Activated T-helper 1 cell treated with anti-CD3 and anti-CD28 coated beads, Interleukin-2, amount 50 U/mL, for 16 hours (primary cell): ENCODE measurements at regions not wholly inside any gene's neighbourhood (a gene's known extent, or its start where the extent isn't known, plus 50 kb on each side); places are given as distances from the start of the nearest gene placed in this dataset.
"Not testable (repeated sequence)": the region's sequence is repeated elsewhere in the genome, so short reads cannot be mapped to it uniquely, and the experiment has no call there.

ENCODE experiments used
- DNase-seq, 2 donors: peaks; one replicate each; pipeline ENCODE4 v3.0.0-alpha.2; 2020; ENCODE audit warnings: low read depth in 1 of 2, low spot score in 1 of 2

GRCh38 chr9:7479300-7479699 is 320.3 kb downstream of the DMAC1 start:
- no peak for DNase-seq

- DNase-seq = no peak
These were observed 320.9 kb downstream of the DMAC1 start for GRCh38 chr9:7478646-7479045.

DNA sequence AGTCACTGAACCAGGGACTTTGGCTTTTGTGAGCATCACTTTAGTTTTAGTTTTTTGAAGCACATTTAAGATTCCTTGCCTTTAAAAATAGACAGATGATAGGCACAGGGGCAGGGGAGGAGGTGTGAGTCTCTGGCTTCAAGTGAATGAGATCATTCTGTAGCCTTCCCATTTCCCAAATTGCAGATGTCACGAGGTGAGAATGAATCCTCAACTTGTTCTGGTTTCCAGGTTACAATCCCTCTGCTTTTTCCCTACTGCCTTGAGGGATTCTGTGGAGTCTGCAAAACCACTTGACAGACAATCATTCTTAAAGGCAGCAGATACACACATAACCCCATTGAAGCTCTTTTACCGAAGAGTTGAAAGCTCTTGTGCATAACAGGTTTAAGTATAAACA is 332.4 kb downstream of the DMAC1 start:
- no peak for DNase-seq

GRCh38 chr9:7461791-7462190 is 337.8 kb downstream of the DMAC1 start:
- no peak for DNase-seq

GRCh38 chr9:7456793-7457530 is 342.6 kb downstream of the DMAC1 start:
- no peak for DNase-seq

DNA sequence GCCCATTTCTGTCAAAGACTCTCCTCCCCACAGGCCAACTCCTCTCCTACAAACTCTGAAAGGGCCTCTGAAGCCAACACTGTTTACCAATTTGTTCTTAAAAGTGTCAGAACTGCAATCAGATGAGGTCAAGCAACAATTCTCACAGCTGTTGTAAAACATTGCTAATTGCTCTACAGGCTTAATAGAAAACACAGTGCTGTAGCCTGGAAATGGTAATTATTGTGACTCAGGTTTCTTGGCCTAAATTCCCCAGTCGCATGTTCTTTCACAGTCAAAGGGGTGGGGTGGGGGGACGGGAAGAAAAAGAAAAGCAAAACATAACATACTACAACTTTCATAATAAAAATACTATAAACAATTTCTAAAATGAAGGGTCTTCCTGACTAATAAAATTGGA is 343.2 kb downstream of the DMAC1 start:
- no peak for DNase-seq

GRCh38 chr9:7454624-7455023 is 345.0 kb downstream of the DMAC1 start:
- no peak for DNase-seq

- no peak for DNase-seq
These were observed 347.2 kb downstream of the DMAC1 start for GRCh38 chr9:7452378-7452777.

DNA sequence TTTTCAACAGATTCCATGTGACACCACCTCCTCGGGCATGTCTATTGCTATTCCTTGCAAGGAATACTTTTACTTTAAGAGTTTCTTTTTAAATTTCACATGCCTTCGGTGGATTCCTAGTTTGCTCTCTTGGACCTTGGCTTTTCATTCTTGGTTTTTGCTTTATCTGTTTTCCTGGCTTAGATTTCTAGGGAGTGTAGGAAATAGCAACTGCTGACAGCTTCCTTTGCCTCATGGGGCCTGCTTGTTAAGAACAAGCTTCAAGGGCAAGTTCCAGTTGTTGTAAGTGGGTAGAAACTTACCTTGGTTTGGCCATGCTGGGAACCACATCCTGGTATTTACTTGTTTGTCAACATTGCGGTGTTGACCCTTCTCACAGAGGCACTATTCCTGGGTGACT is 348.5 kb downstream of the DMAC1 start:
- DNase-seq = no peak

GRCh38 chr9:7443541-7443940 is 356.0 kb downstream of the DMAC1 start:
- DNase-seq = no peak

GRCh38 chr9:7439355-7439995 is 360.1 kb downstream of the DMAC1 start:
- no peak for DNase-seq

- DNase-seq = no peak
These were observed 362.8 kb downstream of the DMAC1 start for GRCh38 chr9:7436754-7437153.

DNA sequence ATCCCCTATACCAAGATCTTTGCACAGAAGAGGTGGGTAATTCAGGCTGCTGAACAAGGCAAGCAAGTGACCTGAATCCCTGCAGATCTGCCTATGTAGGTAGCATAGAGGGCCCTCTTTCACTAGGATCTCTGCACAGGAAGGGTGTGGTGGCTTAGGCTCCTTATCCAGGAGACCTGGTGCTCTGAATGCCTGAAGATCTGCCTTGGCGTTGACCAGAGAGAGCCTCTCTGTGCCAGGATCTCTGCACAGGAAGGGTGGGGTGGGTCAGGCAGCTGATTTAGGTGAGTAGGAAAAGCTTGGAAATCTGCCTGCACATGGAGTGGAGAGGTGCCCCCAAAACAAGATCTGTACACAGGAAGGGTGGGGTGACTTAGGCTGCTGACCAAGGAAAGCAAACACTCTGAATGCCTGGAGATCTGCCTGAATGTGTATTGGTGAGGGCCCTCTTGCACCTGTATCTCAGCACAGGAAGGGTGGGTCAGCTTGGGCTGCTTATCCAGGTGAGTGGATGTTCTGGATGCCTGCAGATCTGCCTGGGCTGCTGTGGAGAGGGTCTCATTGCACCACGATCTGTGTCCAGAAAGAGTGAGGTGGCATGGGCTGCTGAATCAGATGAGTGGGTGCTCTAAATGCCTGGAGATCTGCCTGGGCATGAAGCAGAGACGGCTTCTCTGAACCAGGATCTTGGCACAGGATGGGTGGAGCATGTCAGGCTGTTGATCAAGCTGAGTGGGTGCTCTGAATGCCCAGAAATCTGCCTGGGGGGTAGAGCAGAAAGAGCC is 365.9 kb downstream of the DMAC1 start:
- no peak for DNase-seq

DNA sequence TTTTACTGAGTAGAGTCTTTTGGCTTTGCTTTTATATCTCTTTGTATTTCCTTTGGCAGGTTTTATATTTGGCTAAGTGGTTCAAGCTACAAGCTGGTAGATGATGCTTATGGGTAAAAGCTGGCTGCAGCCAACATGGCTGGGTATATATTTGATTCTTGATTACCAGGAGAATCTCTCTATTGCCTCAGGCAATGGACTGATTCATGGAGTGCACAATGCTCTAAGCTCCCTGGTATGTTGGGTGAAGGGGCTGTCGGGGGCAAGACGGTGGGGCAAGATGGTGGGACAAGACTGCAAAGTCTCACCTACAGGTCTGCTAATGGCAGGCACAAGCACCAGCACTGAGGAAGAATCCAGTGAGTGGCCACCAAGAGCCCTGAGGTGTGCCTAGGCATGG is 366.6 kb downstream of the DMAC1 start:
- DNase-seq = no peak

DNA sequence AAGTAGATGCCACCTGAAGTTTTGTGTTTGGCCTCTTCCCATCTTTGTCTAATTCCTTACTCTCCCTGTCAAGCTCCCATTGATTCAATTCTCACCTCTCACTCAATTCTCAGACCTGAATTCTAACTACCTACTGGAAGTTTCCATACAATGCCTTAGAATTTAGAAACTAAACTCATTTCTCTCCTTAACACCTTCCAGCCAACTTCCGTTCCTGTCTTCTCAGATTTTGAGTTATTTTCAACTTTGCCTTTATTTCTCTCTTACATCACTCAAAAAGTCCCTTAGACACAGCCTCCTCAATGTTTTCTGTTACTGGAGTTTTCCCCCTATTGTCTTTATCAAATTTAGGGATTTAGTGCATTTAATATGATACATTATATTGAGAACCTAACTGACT is 382.2 kb downstream of the DMAC1 start:
- DNase-seq = not testable (repeated sequence)

GRCh38 chr9:7415836-7416235 is 383.7 kb downstream of the DMAC1 start:
- DNase-seq = no peak

GRCh38 chr9:7408845-7409244 is 390.7 kb downstream of the DMAC1 start:
- no peak for DNase-seq

GRCh38 chr9:7407246-7407645 is 392.3 kb downstream of the DMAC1 start:
- DNase-seq = no peak

GRCh38 chr9:7405924-7406604 is 393.5 kb downstream of the DMAC1 start:
- DNase-seq = no peak

DNA sequence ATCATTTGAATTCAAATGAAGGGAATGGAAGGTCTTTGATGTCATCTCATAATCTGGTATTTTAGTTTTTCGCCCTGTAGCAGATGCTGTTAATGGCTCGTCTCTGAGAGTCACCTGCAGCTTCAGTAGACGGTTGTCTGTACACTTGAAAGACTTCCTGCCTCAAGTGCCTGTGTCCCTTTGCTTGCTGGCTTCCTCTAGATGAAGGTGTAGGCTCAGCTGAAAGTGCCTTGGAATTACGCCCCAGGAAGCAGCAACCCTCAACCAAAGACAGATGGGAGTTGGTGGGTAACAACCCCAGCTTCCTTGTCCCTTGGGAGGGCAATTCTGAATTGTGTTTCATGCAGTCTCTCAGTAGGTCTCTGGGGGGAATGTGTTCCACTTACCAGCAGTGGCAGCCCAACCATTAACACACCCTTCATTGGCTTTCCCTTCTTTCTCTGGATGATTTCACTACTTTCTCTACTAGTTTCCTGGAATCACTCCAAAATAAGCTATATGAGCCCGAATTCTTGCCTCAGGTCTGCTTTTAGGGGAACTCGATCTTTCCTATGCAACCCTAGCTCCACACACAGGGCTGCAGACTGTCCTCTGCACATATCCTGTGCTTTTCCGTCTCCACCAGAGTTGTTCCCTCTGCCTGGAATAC is 395.6 kb downstream of the DMAC1 start:
- DNase-seq = no peak

DNA sequence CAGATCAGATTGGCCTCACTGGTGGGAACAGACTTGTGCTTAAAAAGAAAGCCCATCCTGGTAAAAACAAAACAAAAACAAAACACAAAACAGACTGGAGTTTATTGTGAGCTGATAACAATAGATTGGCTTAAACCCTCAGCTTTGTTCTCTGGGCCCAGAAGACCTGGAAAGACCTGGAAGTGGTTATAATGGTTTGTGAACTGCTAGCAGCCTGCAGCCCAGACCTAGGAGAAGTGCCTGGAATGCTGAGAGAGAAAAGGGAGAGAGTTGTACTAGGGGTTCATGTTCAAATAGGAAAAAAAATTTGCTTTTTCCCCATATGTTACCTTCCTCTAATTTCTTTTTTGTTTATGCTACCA is 396.6 kb downstream of the DMAC1 start:
- no peak for DNase-seq
